Hematopoietic multipotent progenitor cell treated with erythropoietin and hydrocortisone succinate and interleukin-3 and kit ligand, for 17 days (in vitro differentiated cells): ENCODE measurements at regions not wholly inside any gene's neighbourhood (a gene's known extent, or its start where the extent isn't known, plus 50 kb on each side); places are given as distances from the start of the nearest gene placed in this dataset.

Experiments
- DNase-seq: peaks from one replicate; pipeline ENCODE4 v3.0.0-alpha.2; 2015; ENCODE audit warnings: low spot score

DNA sequence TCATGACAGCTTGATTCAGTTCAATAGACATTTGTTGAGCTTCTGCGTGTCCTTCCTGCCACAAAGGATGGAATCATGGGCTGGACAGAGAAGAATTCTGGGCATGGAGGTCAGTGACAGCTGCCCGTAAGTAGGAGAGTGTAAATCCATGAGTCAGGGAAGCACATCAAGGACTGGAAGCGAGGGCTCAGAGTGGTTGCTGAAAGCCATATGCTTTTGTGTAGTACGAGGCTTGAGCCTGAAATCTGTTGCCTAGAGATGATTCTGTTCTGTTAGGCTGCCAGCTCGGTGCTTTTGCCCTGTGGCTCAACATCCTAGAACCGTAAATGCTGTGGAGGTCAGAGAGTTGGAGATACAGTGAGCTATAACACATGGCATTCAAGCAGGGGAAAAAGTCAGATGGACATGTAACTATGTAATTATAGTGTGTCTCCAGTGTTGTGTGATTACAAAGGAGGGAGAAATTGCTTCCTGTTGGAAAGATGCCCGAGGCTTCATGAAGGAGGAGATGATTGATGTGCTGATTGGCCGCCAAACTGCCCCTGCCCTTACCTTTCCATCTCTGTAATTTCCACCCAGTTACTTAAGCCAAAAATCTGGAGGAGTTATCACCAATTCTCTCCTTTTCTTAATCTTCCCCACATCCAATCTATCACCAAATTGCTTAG lies 92.8 kb upstream of the CACNA1E start:
- no peak for DNase-seq

DNA sequence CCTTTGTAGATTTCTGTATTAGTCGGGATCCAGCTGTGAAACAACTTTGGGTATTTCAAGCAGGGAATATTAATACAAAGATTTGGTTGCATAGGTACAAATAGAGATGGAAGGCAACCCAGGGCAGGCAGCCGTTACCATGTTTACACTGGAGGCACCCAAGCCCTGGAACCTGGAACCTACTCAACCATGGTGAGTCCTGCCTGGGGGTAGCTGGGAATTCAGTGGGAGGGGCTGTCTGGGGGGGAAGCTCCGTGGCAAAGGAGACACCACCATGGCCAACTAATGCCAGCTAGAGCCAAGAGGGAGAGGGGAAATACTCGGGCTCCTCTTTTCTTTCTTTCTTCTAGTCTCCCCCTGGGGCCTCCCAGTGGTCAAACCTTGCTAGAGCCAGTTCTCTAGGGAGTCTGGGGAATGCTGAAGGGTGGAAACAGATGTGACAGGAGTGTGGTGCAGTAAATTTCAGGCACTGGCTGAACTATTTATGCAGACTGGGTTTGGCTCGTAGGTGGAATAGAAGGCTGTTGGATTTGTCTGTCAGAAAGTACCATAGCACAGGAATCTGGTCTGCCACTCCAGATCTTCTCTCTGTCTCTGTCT lies 91.9 kb upstream of the CACNA1E start:
- no peak for DNase-seq

DNA sequence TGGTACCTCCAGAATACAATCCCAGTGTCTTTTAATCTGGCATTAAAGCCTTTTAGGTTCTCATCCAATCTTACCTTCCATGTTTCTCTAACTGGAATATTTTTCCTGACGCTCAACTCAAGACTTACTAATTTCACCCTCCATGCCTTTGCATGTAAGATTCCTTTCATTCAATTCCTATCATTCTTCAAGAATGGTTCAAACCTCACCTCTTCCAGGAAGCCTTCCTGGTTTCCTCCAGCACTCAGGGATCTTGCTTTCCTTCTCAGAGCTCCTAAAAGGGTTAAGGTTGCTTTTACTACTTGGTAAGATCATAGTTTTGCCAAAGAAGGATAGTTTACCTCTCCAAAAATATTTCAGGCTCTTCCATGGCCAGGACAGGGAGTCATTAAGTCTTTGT lies 91.2 kb upstream of the CACNA1E start:
- DNase-seq, result no peak

DNA sequence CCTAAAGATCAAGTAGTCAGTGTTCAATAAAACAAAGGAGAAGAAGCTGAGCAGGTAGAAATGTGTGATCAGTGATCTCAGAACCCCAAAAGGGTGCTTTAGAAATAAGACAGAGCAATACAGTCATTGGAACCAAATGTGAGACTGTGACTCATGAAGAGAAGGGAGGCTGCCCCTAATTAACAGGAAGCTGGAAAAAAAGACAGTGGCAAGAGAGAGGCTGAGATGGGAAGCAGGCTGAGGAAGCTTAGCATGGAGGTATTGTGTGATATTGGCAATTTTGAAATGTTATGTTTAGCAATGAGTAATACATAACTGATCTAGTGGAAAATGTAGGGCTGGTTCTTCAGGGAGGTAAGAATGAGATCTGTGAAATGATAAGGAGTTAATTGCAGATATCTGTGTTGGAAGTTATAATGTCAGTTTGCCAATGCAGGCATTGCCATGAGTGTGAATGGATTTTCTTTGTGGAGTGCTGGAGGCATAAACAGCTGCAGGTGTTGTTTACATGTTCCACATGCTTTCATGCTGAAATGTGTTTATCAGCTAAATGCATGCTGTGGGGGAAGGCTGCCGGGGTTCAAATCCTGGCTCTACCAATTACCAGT lies 90.6 kb upstream of the CACNA1E start:
- DNase-seq, result no peak

DNA sequence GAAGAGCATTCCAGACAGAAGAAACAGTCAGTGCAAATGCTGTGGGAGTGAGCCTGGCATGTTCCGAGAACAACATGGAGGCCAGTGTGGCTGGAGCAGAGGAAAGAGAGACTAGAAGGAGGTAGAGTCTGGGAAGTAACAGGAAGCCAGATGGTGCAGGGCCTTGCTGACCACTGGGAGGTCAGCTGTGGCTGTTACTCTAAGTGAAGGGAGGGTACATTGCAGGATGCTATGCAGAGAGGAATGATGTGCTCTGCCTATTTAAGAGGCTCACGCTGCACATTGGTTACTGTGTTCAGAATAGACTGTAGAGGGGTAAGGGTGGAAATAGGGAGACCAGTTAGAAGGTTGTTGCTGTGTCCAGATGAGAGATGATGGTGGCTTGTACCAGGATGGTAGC lies 88.6 kb upstream of the CACNA1E start:
- no peak for DNase-seq

DNA sequence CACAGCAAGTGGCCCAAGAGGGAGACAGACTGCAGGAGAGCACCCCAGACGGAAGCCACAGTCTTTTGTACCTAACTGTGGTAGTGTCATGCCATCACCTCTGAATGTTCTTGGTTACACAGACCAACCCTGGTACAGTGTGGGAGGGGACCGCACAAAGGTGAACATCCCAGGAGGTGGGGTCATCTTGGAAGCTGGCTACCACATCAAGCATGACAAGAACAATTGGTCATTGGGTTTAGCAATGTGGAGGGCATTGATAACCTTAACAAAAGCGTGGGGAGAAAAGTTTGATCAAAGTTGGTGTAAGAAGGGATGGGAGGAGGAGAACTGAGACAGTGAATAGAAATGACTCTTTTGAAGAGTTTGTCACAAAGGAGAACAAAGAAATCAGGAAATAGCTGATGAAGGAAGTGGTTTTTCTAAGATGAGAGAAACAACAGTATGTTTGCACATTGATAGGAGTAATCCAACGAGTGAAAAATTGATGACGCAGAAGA lies 87.1 kb upstream of the CACNA1E start:
- DNase-seq, result no peak

DNA sequence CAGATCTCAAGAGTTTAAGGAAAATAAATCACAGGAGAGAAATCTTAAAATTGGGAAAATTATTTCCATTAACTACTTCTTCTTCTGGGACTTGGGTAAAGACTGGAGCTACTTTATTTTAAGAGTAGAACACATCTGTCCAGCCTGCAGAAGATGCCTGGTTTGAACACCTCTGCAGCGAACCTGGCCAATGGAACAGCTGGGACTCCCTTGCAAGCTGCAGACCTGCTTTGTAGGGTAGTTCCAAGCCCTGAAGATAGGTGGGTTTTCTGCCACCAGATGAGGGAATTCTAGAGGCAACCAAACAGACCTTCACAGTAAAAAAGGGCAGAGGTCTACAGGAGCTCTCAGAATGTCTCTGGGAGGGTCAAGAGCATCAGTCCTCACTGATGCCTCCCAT lies 86.5 kb upstream of the CACNA1E start:
- DNase-seq, result no peak

DNA sequence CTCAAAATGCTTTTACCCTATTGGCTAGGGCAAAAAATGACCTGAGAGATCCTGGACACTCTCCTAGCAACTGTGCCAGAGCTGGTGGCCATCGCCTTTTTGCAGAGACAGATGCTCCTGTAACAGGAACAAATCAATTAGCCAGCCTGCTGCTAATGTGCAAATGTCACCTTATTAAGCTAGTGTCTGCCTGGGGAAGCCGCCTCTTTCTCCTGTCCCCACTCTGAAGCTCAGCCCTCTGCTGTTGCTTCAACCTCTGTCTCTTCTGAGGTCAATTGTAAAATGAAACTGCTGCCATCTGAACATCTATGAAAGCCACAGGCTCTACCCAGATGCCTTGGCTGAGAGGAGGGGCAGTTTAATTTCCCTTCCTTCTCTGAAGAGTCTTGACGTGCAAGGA lies 85.5 kb upstream of the CACNA1E start:
- DNase-seq, result no peak

DNA sequence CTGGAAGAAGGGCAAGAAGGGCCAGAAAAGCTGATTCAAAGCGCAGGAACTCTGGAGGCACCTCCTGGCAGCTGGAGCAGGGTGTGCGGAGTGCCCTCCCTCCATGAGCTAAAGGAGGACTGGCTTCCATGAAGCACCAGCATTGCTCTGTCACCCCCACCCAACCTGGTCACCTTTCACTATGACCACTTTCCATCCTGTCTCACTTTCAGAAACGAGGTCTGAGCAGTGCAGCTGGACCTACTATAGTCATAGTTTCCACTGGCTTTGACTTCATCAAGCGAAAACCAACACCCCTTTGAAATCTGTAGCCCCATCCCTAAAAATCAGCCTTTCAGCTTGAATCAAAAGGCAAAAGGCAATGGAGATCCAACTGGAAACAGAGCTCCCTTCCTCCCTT lies 84.8 kb upstream of the CACNA1E start:
- DNase-seq, result no peak

DNA sequence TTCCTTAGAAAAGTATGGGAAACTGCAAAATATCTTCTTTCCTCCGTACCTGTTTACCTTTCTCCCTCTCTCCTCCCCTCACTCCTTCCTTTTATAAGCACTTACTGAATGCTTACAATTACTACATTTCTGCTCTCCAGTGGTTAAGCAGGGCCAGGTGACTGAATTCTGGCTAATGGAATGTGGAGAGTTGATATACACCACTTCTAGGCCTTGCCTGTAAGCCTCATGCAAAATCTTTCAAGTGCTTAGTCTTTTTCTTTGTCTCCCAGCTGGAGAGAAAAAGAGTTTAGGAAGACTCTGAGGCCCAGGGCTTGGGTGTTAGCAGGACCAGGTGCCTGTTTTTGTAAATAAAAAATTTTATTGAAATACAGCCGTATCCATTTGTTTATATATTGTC lies 77.7 kb upstream of the CACNA1E start:
- DNase-seq, result no peak

DNA sequence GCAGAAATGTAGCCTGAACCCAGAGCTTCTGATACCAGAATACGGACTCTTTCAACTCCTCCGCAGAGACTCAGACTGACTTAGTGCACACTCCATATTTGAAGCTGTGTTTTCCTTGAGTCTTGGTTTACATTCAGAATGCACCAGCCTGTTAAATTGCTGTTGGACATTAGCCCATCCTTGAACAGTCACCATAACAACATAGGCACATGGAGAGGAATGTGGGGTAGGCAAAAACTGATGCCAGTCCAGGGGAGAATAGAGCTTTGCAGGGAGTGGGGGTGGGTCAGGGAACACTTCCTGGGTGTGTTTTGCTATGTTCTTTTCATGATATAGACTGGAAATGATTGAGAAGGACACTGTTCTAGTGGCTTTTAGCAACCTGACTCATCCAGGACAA lies 76.3 kb upstream of the CACNA1E start:
- DNase-seq, result no peak

DNA sequence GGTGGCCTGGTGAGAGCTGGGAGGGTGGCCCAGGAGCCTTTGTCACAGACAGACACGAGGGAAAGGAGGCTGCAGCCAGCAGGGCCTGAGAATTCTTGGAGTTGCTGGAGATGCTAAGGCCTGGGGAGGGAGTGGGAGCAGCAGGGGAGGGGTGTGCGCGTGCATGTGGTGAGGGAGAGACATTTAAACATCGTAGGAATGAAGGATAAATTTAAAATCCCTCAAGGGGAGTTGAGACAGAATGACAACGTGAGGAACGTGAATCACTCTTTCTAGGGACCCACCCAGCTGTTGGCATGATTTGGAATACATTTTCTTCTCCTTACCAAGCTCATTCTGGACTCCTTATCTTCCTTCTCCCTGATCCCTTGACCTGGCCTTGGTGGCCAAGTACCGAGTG lies 73.3 kb upstream of the CACNA1E start:
- DNase-seq, result no peak

DNA sequence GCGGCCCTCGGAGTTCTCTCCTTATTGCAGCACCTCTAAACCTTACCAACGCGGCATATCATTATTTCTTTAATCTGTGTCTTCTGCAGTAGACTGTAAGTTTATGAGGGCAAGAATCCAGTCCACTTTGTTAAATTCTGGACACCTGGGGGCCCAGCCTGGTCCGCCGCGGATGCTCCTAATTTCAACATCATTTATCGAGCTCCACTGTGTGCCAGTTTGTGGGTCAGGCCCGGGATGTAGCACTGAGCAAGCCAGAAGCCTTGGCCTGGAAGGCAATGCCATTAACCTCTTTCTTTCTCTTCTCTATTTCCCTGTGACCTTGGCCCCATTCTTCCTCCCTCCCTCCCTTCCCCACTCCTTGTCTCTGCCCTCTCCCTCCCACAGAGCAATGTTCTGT lies 70.6 kb upstream of the CACNA1E start:
- no peak for DNase-seq

DNA sequence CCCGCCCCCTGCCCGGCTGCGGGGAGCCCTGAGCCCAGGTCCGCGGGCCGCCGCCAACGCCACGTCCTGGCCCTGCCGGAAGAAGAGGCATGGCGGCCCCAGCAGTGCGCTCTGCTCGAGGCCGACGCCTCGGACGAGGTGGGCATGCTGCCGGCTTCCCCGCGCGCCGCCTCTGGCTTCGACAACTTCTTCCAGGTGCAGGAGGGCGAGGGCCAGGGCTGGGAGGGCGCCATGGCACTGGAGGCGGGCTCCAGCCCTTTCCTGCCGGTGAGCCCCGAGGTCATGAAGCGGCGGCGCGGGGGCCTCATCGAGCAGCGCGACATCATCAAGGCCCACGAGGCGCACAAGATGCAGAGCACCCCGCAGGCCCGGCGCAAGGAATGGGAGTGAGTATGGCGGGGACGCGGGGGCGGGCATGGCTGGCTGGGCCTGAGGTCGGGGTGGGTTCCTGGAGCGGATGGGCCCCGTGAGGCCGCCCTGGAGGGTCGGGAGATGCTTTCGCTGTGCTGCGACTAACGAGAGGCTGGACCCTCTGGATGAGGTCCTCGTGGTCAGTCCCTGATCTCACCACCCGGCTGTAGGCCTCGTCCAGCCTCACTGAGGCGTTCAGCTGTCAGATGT lies 70.0 kb upstream of the CACNA1E start:
- no peak for DNase-seq

DNA sequence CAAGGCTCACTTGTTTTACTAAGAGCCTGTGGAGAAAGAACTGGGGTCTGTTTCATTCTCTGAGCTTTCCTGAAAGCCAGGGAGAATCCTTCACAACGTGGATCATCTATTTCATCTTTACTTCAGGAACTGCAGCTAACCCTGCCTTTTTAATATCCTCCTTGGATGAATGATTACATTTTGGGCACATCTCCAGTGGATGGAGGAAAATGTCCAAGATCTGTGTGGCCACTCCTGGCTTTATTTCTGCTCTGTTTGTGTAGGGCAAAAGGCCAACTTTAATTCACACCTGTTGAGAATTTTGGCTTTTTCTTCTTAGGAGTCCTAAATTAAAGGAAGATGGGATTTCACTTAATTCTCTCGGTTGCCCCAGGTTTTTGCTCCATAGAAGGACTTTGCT lies 69.5 kb upstream of the CACNA1E start:
- DNase-seq, result no peak

DNA sequence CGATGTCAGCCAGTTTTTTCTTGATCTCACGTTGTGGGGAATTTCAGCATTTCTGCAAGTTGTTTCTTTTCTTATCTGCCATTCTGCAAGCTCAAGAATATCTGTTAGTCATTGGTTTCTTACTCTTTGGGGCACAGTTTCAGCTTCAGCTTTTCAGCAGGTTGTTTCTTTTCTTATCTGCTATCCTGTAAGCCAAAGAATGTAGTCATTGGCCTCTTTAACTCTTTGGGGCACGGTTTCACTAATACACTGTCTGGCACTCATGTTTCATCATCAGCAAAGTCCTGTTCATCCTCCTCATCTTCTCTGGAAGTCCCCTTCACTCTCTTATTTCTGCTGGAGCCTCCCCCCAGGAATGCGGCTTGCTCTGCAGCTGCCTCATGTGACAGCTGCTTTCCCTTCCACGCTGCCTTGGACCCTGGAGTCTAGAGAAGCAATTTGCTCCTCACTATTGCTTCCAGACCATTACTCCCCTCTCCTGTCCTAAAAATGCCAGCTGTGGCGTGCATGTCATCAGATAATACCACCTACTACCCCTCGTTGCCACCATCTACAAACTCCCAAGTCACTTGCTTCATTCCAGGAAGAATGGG lies 67.0 kb upstream of the CACNA1E start:
- no peak for DNase-seq

DNA sequence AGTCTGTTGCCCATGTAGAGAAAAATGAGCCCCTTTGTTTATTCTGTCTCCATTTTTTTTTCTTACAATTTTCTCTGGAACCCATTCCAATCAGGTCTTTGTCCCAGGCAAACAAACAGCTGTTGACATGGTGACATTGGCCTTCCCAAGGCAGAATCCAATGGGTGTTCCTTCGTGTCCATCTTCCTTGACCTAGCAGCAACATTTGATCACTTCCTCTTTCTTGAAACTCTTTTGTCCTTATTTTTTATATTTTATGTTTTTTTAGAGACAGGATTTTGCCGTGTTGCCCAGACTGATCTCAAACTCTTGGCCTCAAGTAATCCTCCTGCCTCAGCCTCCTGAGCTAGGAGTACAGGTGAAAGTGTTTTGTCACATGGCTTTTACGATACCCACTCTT lies 65.4 kb upstream of the CACNA1E start:
- DNase-seq, result no peak

DNA sequence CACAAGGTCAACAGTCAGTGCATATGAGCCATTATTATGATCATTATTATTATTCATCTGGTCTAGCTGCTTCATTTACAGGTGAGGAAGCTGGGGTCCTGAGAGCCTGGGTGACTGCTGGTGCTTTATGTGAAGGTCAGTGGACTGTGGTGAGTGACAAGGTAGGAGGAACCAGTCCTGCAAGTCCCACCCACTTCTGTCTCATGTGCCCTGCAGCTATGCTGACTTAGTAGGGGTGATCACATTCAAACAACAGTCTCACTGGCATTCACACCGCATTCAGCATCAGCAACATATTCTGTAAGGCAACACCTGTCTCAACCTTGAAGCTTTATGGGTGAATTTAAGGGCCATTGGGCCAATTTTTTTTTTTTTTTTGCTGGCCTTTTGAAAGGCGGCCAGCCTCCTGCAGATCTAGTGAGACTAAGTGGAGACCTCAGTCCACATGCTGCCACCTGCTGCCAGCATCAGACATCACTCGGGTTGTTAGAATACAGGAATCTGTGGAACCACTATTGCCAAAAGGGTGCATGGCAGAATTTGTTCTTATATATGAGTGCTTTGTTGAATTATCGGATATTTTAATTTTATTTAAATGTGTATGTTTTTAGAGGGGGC lies 59.9 kb upstream of the CACNA1E start:
- DNase-seq, result no peak

DNA sequence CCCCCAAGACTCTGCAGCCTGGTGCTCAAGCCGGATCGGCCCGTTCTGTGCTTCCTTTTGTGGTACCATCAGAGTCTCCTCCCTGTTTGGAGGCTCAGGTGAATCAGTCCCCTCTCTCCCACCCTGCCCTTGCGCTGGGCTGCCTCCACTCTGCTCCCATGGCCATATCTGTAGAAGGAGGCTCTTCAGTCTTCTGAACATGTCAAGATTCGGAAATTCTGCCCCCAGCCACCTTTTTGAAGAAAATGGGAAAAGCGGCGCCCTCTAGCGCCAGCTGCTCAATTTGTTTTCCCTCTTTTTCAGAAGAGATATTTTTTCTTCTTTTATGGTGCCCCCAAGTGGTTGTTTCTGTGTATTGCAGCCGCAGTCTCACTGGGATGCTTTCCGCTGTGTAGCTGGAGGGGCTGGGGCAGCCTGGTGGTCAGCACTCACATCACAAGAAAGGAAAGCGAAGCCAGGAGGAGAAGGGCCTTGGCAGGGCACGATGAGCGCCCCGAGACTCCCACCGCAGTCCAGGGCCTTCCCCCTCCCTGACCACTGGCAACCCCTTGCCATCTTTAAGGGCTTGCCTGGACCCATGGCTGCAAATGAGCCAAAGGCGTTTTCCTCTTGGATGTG lies 58.4 kb upstream of the CACNA1E start:
- peak; percentile 70 for DNase-seq

DNA sequence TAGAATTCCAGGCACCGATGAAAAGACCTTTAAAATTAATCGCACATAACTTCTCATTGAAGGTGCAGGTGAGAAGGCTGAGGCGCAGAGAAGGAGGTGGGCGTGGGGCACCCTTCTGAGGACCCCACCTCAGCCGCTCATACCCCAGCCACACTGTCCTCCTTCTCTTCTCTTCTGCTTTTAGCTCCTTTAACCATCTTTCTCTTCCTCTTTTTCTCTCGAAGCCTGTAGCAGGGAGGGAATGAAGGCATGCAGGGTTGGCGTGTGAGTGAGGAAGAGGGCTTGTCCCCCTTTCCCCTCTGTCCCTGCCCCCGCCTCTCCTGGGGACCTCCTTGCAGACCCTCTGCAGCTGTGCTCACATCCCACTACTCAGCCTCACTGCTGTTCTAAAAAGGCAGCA lies 57.8 kb upstream of the CACNA1E start:
- no peak for DNase-seq

DNA sequence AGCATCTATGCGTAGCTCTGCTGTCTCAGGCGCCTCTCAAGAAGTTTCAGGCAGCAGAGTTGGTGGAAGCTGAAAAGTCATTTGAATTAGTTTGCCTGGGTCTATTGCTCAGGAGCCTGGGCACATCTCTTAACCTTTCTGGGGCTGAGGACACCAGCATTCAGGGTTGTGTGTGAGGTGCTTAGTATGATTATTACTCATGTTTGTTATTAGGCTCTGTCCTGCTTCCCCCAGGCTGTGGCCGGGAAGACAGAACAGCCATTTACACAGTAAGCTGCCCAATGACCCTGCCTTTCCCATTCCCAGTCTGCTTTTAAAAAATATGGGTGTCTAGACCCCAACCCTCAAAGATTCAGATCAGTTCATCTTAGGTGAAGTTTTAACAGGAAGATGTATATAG lies 53.9 kb upstream of the CACNA1E start:
- DNase-seq, result no peak
